ENCODE measurements at regions not wholly inside any gene's neighbourhood (a gene's known extent, or its start where the extent isn't known, plus 50 kb on each side); places are given as distances from the start of the nearest gene placed in this dataset.

GRCh38 chr9:33708441-33708840 lies 86.9 kb upstream of the PRSS3 start:
- TF ChIP-seq EP300 (IDR thresholded peaks at IDR 0.05): no peak
- no peak for TF ChIP-seq POLR2A (IDR thresholded peaks at IDR 0.05)
- TF ChIP-seq CTCF (IDR thresholded peaks at IDR 0.05): no peak
- no peak for TF ChIP-seq POLR2AphosphoS5 (IDR thresholded peaks at IDR 0.05)
